ENCODE measurements at regions not wholly inside any gene's neighbourhood (a gene's known extent, or its start where the extent isn't known, plus 50 kb on each side); places are given as distances from the start of the nearest gene placed in this dataset.

DNA sequence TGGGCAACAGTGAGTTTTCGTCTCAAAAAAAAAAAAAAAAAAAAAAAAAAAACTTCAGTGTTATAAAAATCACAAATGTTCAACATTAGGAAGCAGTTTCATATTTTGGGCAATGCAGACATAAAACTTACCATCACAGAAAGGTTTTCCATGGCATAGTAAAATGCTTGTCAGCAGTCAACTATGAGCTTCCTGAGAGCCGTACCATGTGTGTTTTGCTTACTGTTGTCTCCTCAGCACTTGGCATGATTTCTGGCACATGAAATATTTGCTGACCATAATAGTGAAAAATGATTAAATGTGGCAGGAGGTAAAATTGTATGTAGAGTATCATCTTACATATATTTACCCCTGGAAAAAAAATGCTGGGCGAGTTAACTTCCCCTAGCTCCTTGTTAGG, 237.5 kb upstream of the SLC35B3 start:
- DNase-seq: no peak

DNA sequence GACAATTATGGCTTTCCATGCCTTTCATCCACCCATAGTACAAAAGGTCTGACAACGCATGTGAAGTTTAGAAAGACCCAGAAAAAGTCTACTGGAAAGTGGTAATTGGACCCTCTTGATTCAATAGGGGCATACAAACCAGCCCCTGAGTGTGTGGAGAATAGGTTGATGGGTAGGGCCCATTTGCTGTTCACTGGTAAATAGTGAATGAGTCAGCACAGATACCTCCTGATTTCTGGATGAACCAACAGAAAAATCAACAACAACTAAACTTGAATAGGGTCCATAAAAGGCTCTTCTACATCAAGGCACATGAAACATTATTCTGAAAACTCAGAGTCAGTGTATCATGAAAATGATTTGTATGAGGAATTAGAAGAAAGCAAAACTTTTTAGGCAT, 235.4 kb upstream of the SLC35B3 start:
- DNase-seq: no peak

DNA sequence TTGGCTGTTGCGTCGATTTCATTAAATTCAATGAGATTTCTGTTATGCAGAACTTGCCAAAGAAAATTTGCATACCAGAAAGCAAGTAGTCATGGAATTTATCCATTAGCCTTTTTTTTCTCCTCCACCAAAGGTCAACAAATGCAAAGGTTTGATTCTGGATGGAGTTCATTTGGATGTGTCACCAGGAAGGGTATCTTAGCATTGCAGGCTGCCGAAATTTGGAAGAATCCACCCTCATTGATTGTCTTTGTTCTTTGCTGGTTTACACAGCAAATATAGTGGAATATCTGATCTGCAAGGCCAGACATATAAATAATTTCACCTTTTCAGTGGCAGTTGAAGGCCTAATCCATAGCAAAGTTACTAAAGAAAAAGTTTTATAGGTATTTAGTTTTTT, 229.4 kb upstream of the SLC35B3 start:
- no peak for DNase-seq

DNA sequence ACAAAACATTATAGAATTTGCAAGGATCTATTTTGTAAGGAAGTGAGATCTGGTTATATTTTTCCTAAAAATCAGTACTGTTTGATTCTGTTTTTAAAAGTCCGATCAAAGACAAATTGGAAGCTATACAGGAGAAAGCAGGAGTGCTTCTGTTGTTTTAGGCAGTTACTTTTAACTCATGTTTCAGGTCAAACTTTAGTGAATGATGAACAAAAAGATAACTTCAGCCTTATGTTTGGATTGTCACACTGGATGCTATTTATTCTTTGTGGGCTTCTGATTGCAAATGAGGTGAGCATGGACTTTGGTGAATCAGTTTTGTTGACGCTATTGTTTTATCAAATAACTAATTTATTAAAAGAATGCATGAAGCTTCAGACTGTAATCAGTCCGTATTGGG, 228.7 kb upstream of the SLC35B3 start:
- no peak for DNase-seq

GRCh38 chr6:8659404-8660189, 224.3 kb upstream of the SLC35B3 start:
- DNase-seq: no peak

GRCh38 chr6:8658416-8658815, 223.1 kb upstream of the SLC35B3 start:
- no peak for DNase-seq

GRCh38 chr6:8657522-8657921, 222.2 kb upstream of the SLC35B3 start:
- DNase-seq: no peak

DNA sequence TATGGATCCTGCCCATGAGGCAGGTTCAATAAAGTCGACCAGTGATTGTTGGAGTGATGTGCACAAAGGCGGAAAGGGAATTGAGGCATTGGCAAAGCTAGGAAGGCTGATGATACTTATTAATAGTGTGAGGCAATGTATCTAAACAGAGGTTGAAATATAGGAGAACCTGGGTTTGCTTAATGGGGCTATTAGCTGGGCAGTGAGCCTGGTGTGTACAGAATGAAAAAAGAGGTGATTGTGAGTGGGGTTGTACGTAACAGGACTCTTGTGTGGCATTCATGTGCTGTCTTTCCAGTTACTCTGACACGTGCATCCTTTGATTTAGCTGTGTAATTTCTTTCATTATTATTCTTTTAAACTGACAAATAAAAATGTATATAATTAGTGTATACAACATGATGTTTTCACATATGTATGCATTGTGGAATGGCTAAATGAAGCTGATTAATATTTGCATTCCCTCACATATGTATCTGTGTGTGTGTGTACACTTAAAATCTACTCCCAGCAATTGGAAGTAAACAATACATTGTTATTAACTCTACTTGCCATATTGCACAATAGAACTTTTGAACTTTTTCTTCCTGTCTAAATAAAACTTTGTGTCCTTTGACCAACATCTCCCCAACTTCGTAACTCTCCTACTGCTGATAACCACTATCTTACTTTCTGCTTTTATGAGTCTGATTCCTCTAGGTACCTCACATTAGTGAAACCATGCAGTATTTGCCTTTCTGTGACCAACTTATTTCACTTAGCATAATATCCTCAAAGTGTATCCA, 220.5 kb upstream of the SLC35B3 start:
- no peak for DNase-seq

GRCh38 chr6:8652710-8653109, 217.4 kb upstream of the SLC35B3 start:
- DNase-seq: no peak

DNA sequence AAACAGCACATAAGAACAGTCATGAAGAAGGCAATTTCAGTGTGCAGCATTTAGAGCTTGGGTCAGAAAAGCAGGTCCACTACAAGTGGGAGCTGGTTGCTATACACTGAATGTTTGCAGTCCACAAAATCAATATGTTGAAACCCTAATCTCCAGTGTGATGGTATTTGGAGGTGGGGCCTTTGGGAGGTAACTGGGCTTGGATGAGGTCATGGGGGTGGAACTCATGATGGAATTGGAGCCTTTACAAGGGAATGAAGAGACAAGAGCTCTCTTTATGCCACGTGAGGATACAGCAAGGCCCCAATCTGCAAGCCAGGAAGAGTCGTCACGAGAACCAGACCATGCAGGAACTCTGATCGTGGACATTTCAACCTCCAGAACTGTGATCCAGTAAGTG, 216.7 kb upstream of the SLC35B3 start:
- no peak for DNase-seq

DNA sequence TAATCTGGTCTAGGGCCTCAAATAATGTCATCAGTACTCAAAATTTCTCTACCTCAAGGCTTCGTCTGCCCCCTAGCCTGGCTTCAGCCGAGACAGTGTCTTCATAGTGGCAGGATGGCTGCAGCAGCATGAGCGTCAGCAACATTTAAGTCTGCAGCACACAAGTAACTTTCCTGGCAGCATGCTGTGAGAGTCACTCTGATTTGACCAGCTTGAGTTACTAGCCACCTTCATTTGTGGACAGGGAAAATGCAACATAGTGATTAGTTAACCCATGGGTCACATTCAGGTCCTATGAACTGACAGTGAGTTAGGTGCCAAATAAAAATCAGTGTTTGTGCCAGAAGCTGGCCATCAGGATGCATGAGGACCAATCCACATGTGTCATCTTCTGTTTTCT, 209.9 kb upstream of the SLC35B3 start:
- no peak for DNase-seq

GRCh38 chr6:8644306-8644705, 209.0 kb upstream of the SLC35B3 start:
- DNase-seq: no peak

DNA sequence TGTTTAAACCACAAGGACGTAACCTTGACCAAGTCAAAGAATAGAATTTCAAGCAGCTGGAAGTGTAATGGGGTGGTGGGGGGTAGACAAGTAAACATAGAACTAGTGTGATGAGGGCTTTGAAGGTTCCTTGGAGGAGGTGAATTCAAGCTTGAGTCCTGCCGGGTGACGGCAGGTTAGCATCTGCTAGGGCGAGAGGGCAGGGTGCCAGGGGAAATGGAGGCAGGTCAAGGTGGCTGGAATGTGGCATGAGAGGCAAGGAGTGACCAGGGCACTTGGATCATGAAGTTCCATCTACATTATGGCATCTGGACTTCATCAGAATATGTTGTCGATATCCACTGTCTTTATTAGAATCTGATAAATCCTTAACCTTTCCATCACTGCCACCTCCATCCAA, 207.5 kb upstream of the SLC35B3 start:
- no peak for DNase-seq

GRCh38 chr6:8642131-8642530, 206.8 kb upstream of the SLC35B3 start:
- DNase-seq: no peak

GRCh38 chr6:8639928-8640649, 204.7 kb upstream of the SLC35B3 start:
- DNase-seq: no peak

- no peak for DNase-seq
Measured at GRCh38 chr6:8637896-8638597, 202.7 kb upstream of the SLC35B3 start.

DNA sequence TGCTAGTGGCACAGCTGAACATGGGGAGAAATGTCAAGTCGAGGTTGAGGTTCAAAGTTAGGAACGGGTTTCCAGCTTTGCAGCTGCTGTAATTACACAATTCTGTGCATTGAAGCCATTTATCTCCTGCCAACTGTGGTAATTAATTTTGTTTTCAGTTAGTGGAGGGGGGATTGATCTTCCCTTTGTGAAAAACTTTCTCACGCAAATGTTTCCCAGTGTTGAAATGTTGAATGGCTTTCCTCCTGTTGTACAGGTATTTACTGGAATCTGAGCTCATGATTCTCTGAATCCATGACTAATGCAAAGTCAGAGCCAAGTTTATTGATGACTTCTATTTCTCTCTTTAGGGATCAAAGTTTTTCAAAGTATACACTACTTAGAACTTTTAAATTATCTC, 198.4 kb upstream of the SLC35B3 start:
- DNase-seq: no peak

GRCh38 chr6:8628736-8629135, 193.4 kb upstream of the SLC35B3 start:
- DNase-seq: no peak

DNA sequence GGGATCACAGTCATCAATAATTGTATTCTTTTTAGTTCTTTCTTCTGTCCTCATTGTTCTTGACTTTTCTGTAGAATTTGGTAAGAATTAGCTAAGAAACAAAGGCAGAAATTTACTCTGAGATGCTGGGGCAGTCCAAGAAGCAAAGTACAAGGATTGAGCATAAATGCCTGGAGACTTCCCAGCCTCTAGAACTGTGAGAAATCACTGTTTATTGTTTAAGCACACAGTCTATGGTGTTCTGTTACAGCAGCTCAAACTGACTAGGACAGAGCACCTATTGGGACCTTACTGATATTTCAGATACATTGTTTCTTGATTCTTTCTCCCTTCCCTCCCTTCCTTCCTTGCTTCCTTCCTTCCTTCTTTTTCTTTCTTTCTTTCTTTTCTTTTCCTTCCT, 192.7 kb upstream of the SLC35B3 start:
- DNase-seq: no peak

DNA sequence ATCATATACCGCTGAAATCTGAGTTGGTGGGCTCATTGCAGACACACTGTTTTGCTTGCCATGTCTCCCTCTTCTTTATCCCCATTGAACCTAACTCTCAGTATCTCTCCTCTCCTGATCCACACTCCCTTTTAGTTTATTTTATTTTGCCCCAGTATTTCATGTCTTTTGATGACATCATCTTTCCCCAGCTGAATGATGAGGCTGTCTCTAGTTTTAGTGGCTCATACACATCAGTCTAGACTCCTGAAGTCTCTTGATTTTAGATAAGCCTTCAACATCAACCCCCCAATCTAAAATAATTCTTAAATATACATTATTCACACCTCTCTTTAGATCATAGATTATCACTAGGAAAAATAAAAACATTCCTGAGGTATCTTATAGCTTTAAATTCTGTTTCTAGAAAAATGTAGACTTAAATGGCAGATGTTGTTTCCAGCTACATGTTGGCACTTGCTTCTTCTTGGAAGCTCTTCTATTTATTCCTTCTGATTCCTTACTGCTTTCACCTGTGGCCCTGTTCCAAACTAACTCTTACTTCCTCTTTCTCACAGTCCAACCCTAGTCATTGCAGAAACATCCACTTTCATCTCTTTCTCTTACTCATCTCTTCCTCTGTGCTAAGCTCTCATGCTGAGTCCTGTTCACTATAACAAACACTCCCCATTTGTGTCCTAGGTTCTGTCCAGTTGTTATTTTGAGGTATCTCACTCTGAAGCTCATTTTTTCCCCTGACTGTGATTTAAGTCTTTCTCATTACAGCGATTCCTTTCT, 191.9 kb upstream of the SLC35B3 start:
- DNase-seq: no peak

DNA sequence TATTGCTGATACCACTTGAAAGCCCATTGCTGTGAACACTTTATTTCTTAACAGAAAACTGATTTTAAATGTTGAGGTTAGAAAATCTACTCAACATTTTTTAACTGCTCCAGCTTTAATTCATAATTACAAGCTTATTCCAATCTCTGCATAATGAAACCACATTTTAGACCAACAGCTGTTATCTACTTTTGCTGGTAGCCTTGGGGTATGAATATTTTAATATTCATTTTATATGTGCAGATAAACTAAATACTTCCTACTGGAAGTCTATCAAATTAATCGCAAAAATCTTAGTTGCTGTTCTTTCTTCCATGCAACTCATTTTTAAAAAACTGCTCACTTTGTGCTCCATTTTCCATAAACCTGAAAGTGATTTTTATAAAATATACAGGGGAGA, 189.3 kb upstream of the SLC35B3 start:
- DNase-seq: no peak

- no peak for DNase-seq
Measured at GRCh38 chr6:8623441-8623840, 188.1 kb upstream of the SLC35B3 start.
